Neural cell (in vitro differentiated cells): ENCODE measurements at regions not wholly inside any gene's neighbourhood (a gene's known extent, or its start where the extent isn't known, plus 50 kb on each side); places are given as distances from the start of the nearest gene placed in this dataset.

Source experiments
- H2AFZ ChIP-seq: fragments of 200-600, 300-800 bp; sonication (generic), shearing (Covaris generic); 2 replicates; pipeline ENCODE4 v1.6.0; 2014; ENCODE audit warnings: low read depth, mild to moderate bottlenecking, antibody characterized with exemption, low read length, moderate library complexity
- H3F3A ChIP-seq: fragments of 200-600 bp; shearing (Covaris generic); 2 replicates; pipeline ENCODE4 v1.6.1; 2016; ENCODE audit warnings: mild to moderate bottlenecking, moderate library complexity, mixed read lengths, antibody characterized with exemption, low read length; ENCODE audit not compliant: insufficient read depth, poor library complexity, severe bottlenecking
- H3K27ac ChIP-seq: fragments of 200-600, 300-800 bp; sonication (generic), shearing (Covaris generic); 2 replicates; pipeline ENCODE4 v1.5.1; 2014; ENCODE audit warnings: mild to moderate bottlenecking, low read length, moderate library complexity
- H3K27me3 ChIP-seq: fragments of 300-800, 200-600 bp; sonication (generic), shearing (Covaris generic); 2 replicates; pipeline ENCODE4 v1.6.0; 2014; ENCODE audit warnings: mild to moderate bottlenecking, low read depth, low read length, moderate library complexity; ENCODE audit not compliant: insufficient read depth
- H3K36me3 ChIP-seq: fragments of 300-800, 200-600 bp; sonication (generic), shearing (Covaris generic); 2 replicates; pipeline ENCODE4 v1.5.1; 2014; ENCODE audit warnings: mild to moderate bottlenecking, antibody characterized with exemption, low read length, moderate library complexity; ENCODE audit not compliant: insufficient read depth
- H3K4me2 ChIP-seq: fragments of 300-800, 200-600 bp; sonication (generic), shearing (Covaris generic); 2 replicates; pipeline ENCODE4 v1.6.0; 2014; ENCODE audit warnings: mild to moderate bottlenecking, low read length
- H3K4me3 ChIP-seq: fragments of 300-800, 200-600 bp; sonication (generic), shearing (Covaris generic); 2 replicates; pipeline ENCODE4 v1.5.1; 2014; ENCODE audit warnings: mild to moderate bottlenecking, low read length, moderate library complexity
- H3K79me2 ChIP-seq: fragments of 200-600 bp; shearing (Covaris generic); replicated peaks from 2 replicates; pipeline ENCODE4 v1.6.0; 2014; ENCODE audit warnings: mild to moderate bottlenecking, low read length, moderate library complexity; ENCODE audit not compliant: insufficient read depth
- H3K9ac ChIP-seq: fragments of 300-800, 200-600 bp; sonication (generic), shearing (Covaris generic); 2 replicates; pipeline ENCODE4 v1.6.1; 2016; ENCODE audit warnings: mild to moderate bottlenecking, low read length, mixed read lengths
- H3K9me2 ChIP-seq: fragments of 200-600 bp; shearing (Covaris generic); 2 replicates; pipeline ENCODE4 v1.6.1; 2016; ENCODE audit warnings: mild to moderate bottlenecking, low read length, mixed read lengths; ENCODE audit not compliant: insufficient read depth
- H3K9me3 ChIP-seq: fragments of 200-600, 300-800 bp; sonication (generic), shearing (Covaris generic); 2 replicates; pipeline ENCODE4 v1.6.1; 2016; ENCODE audit warnings: mild to moderate bottlenecking, mixed run types, low read length, moderate library complexity, mixed read lengths
- H4K20me1 ChIP-seq: fragments of 200-600 bp; shearing (Covaris generic); 2 replicates; pipeline ENCODE4 v1.6.1; 2016; ENCODE audit warnings: mild to moderate bottlenecking, mixed run types; ENCODE audit not compliant: insufficient read depth
- EP300 ChIP-seq: fragments of 450-650 bp; conservative IDR thresholded peaks from 2 replicates; pipeline ENCODE4 v1.6.1; 2014; ENCODE audit warnings: antibody characterized with exemption, mild to moderate bottlenecking, moderate library complexity; ENCODE audit not compliant: poor library complexity, severe bottlenecking
- EZH2 ChIP-seq: fragments of 200-600, 300-800 bp; shearing (Covaris generic), sonication (generic); IDR thresholded peaks from 2 replicates; pipeline ENCODE4 v1.6.1; 2014; ENCODE audit warnings: antibody characterized with exemption, low read length, borderline replicate concordance, mild to moderate bottlenecking; ENCODE audit not compliant: insufficient read depth, poor library complexity, severe bottlenecking
- MXI1 ChIP-seq: fragments of 450-650 bp; conservative IDR thresholded peaks from 2 replicates; pipeline ENCODE4 v1.6.1; 2014; ENCODE audit warnings: antibody characterized with exemption, mild to moderate bottlenecking; ENCODE audit not compliant: poor library complexity, severe bottlenecking
- POLR2AphosphoS5 ChIP-seq: IDR thresholded peaks from 2 replicates; pipeline ENCODE4 v1.6.1; 2012
- RAD21 ChIP-seq: fragments of 450-650 bp; conservative IDR thresholded peaks from 2 replicates; pipeline ENCODE4 v1.6.1; 2014; ENCODE audit warnings: antibody characterized with exemption, mild to moderate bottlenecking, moderate library complexity
- SMC3 ChIP-seq: fragments of 450-650 bp; conservative IDR thresholded peaks from 2 replicates; pipeline ENCODE4 v1.6.1; 2014; ENCODE audit warnings: antibody characterized with exemption, mild to moderate bottlenecking, moderate library complexity; ENCODE audit not compliant: poor library complexity
- TAF1 ChIP-seq: IDR thresholded peaks from 2 replicates; pipeline ENCODE4 v1.6.1; 2012; ENCODE audit warnings: low read depth
- TF ChIP-seq, protein P1 (sequence below): IDR thresholded peaks from 2 replicates; pipeline ENCODE4 v1.6.1; 2012; ENCODE audit warnings: borderline replicate concordance
- TF ChIP-seq, protein P2 (sequence below): fragments of 450-650 bp; IDR thresholded peaks from 2 replicates; pipeline ENCODE4 v1.5.1; 2014; ENCODE audit warnings: antibody characterized with exemption, mild to moderate bottlenecking, moderate library complexity; ENCODE audit not compliant: poor library complexity, severe bottlenecking

DNA sequence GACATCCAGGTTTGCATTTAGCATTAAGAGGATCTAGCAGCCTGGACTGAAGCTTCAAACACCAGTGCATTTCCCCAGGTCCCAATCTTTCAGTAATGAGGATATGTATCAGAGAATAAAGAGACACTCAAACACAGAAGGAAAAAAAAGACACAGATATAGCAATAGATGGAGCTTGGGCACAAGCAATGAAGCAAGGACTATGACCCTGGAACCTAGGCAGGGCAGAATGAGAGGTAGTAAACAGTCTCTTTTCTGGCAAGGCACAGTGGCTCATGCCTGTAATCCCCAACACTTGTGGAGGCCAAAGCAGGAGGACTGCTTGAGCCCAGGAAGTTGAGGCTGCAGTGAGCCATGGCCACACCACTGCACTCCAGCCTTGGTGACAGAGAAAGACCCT lies 80.7 kb upstream of the HNRNPA3 start:
- Histone ChIP-seq H3K4me2 (no peak overlapping the region), H4K20me1 (no peaks in the 10 kb centered on the region), H3K9me2 (no peaks in the 10 kb centered on the region), H3F3A (no peaks in the 10 kb centered on the region), H3K79me2 (no peaks in the 10 kb centered on the region), H3K9me3 (no peaks in the 10 kb centered on the region), H2AFZ (no peak overlapping the region), H3K27ac (no peak overlapping the region), H3K27me3 (no peaks in the 10 kb centered on the region), H3K9ac (no peak overlapping the region), H3K4me3 (no peak overlapping the region), H3K36me3 (no peaks in the 10 kb centered on the region)
- TF ChIP-seq MXI1 = no peak
- TF ChIP-seq POLR2AphosphoS5 = no peak
- TF ChIP-seq RAD21 = no peak
- TF ChIP-seq, protein P1, sequence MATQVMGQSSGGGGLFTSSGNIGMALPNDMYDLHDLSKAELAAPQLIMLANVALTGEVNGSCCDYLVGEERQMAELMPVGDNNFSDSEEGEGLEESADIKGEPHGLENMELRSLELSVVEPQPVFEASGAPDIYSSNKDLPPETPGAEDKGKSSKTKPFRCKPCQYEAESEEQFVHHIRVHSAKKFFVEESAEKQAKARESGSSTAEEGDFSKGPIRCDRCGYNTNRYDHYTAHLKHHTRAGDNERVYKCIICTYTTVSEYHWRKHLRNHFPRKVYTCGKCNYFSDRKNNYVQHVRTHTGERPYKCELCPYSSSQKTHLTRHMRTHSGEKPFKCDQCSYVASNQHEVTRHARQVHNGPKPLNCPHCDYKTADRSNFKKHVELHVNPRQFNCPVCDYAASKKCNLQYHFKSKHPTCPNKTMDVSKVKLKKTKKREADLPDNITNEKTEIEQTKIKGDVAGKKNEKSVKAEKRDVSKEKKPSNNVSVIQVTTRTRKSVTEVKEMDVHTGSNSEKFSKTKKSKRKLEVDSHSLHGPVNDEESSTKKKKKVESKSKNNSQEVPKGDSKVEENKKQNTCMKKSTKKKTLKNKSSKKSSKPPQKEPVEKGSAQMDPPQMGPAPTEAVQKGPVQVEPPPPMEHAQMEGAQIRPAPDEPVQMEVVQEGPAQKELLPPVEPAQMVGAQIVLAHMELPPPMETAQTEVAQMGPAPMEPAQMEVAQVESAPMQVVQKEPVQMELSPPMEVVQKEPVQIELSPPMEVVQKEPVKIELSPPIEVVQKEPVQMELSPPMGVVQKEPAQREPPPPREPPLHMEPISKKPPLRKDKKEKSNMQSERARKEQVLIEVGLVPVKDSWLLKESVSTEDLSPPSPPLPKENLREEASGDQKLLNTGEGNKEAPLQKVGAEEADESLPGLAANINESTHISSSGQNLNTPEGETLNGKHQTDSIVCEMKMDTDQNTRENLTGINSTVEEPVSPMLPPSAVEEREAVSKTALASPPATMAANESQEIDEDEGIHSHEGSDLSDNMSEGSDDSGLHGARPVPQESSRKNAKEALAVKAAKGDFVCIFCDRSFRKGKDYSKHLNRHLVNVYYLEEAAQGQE = no peak
- TF ChIP-seq, protein P2, sequence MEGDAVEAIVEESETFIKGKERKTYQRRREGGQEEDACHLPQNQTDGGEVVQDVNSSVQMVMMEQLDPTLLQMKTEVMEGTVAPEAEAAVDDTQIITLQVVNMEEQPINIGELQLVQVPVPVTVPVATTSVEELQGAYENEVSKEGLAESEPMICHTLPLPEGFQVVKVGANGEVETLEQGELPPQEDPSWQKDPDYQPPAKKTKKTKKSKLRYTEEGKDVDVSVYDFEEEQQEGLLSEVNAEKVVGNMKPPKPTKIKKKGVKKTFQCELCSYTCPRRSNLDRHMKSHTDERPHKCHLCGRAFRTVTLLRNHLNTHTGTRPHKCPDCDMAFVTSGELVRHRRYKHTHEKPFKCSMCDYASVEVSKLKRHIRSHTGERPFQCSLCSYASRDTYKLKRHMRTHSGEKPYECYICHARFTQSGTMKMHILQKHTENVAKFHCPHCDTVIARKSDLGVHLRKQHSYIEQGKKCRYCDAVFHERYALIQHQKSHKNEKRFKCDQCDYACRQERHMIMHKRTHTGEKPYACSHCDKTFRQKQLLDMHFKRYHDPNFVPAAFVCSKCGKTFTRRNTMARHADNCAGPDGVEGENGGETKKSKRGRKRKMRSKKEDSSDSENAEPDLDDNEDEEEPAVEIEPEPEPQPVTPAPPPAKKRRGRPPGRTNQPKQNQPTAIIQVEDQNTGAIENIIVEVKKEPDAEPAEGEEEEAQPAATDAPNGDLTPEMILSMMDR = no peak
- TF ChIP-seq EZH2 = no peak
- TF ChIP-seq TAF1 = no peak
- no peak for TF ChIP-seq SMC3
- TF ChIP-seq EP300 = no peak

DNA sequence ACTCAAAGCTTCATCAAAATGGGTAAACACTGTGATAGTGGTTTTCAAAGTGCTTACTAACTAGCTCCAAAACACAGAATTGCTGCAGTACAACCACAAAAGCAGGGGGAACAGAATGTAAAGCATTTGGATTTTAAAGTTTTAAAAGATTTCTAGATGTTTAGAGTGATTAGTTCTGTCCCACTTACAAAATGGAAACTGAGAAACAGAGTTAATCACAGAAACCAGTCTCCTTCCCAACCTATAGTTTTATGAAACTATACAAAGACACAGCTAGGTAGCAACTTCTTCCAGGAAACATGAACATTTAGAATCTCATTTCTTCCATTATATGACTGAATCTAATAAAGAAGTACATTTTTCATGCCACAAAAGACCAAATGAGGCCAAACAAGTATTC lies 73.8 kb upstream of the HNRNPA3 start:
- Histone ChIP-seq H3K4me3 (no peak overlapping the region), H3K9me2 (no peaks in the 10 kb centered on the region), H2AFZ (no peak overlapping the region), H3K4me2 (no peak overlapping the region), H3K79me2 (no peaks in the 10 kb centered on the region), H3K9ac (no peak overlapping the region), H3K36me3 (no peaks in the 10 kb centered on the region), H3K9me3 (no peaks in the 10 kb centered on the region), H3F3A (no peaks in the 10 kb centered on the region), H3K27ac (no peak overlapping the region), H4K20me1 (no peaks in the 10 kb centered on the region), H3K27me3 (no peaks in the 10 kb centered on the region)
- TF ChIP-seq RAD21 (no peak), POLR2AphosphoS5 (no peak), TAF1 (no peak)
- TF ChIP-seq, protein P2 = no peak
